ENCODE measurements at regions not wholly inside any gene's neighbourhood (a gene's known extent, or its start where the extent isn't known, plus 50 kb on each side); places are given as distances from the start of the nearest gene placed in this dataset.

GRCh38 chr15:77838595-77838994, 205.9 kb upstream of the LINGO1 start:
- no peak for TF ChIP-seq EP300 (IDR thresholded peaks at IDR 0.05; ENCODE audit: borderline replicate concordance in 1 of 2, low read depth in 2 of 2, low read length in 2 of 2)
- no peak for TF ChIP-seq SP2 (IDR thresholded peaks at IDR 0.05; ENCODE audit: low read length)
- no peak for TF ChIP-seq POLR2A (IDR thresholded peaks at IDR 0.05; ENCODE audit: control extremely low read depth in 1 of 2, low read depth in 2 of 2, low read length in 2 of 2)
- TF ChIP-seq ATF3 (IDR thresholded peaks at IDR 0.05; ENCODE audit: insufficient read depth, low read depth, low read length), result no peak

All from H1 (cell line).